Stimulated activated CD4-positive, alpha-beta T cell treated with anti-CD3 and anti-CD28 coated beads, Interleukin-2, amount 100 ng/mL, for 4 hours (primary cell): ENCODE measurements at regions not wholly inside any gene's neighbourhood (a gene's known extent, or its start where the extent isn't known, plus 50 kb on each side); places are given as distances from the start of the nearest gene placed in this dataset.

ENCODE experiments used
- DNase-seq: peaks from one replicate; pipeline ENCODE4 v3.0.0-alpha.2; 2020; ENCODE audit warnings: low read depth

DNA sequence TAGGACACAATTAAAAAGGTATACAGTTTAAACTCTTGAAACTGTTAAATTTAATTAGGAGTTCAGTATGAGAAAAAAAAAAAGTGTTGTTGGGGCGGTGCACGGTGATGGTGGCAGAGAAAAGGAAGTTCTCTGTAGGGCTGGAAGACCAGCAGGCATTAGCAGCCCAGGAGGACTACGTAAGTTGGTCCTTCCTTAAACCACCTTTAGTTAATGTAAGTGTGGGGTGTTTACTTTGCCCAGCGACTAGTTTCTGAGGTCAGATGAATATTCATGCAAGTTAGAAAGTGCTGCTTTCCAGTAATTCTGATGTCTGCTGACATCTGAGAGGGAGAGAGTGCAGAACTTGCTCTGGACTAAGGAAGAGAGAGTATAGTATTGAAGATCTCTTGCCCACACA lies 54.9 kb downstream of the NKX2-1 start:
- DNase-seq = no peak

DNA sequence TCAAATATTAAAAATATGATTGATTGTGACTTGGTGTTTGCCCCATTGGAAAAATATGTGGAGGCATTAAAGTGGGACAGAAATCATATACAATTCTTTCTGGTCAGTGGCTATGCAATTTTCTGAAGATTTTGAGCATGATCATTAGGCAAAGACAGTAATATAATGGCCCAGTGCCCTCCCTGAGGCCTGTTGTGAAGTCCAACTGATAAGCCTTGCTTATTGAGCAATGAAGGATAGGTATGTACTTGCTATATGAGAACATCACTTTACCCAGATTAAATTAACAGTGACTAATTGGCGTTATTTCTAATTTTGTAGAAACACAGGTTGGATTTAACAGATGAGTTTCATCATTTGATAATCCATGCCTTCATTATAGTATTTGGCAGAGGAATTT lies 57.1 kb downstream of the NKX2-1 start:
- DNase-seq = no peak

DNA sequence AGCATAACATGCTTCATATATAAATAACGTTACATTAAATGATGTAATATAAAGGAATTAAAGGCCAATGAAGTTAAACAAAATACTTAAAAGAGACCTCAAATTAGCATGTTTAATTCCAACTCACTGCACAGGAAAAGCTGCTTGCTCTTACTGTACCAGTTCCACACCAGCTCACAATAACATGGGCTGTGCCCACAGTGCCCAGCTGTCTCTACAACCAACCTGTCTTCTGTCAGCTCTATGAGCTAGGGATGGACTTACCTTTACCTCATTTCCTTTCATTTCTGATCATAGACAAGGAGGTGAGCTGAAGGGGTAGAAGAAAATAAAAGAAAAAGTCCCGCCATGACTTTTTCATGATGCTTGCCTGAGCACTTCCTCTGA lies 64.8 kb downstream of the NKX2-1 start:
- no peak for DNase-seq

DNA sequence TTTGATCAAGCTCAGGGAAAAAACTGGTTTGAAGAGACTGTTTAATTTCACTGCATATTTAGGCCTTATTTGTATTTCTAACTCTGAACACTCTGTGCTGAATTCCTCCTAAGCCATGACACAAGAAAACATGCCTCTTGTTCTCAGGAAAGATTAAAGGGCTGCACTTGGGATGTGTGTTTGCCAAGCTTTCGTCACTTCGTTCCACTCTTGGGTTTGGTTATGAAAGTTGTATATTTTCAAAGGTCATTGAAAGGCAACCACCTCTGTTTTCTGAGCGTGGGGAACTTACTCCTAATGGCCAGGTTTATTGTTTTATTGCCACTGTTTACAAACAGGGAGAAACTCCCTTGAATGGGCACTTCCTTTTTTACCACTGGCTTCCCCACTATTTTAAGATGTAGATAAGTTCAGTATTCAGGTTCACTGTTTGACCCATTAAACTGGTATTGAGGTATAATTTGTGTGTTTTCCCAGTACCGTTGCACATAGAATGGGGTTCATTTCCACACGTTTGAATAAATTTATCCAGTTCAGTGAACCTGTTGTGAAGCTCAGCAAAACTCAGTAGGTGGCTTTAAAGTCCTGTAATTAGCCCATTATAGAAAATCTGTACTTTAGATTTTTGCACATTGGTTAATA lies 65.3 kb downstream of the NKX2-1 start:
- no peak for DNase-seq

DNA sequence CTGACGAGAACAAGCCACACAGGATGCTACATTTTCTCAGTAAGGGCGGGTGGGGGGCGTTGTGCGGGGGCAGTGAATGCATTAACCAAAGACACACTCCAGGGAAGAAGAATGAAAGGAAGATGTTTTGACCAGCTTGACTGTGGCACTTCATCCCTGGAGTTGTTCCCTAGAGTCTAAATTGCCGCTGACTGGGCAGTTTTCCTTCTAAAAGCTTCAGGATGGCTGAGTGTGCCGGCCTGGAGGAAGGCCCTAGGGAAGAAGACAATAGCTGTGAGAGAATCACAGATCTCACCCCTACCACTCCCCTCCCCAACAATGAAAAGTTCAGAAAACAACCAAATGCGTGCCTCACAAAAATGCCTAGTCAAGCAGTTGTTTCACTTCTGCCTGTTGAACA lies 67.2 kb downstream of the NKX2-1 start:
- DNase-seq = no peak

GRCh38 chr14:36451310-36452065 lies 68.5 kb downstream of the NKX2-1 start:
- DNase-seq = no peak

- no peak for DNase-seq
These were observed 69.5 kb downstream of the NKX2-1 start for GRCh38 chr14:36450550-36450949.

DNA sequence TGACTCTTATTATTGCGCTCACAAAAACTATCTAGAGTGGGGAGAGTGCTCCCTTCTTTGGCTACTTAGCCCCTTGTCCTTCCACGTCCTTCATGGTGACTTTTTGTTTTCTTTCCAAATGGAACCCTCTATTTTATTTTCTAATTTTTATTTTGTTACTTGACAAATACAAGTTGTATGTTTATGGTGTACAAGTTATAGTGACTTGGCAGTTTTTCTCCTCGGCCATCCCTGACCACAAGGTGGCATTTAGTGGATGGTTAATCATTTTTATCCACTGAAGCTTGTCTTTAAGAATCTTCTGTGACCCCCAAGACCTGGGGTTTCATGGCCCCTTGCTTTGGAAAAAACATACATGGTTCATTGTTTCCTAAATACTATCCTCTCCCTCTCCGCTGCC lies 70.1 kb downstream of the NKX2-1 start:
- DNase-seq = no peak

GRCh38 chr14:36443374-36443773 lies 76.7 kb downstream of the NKX2-1 start:
- no peak for DNase-seq

DNA sequence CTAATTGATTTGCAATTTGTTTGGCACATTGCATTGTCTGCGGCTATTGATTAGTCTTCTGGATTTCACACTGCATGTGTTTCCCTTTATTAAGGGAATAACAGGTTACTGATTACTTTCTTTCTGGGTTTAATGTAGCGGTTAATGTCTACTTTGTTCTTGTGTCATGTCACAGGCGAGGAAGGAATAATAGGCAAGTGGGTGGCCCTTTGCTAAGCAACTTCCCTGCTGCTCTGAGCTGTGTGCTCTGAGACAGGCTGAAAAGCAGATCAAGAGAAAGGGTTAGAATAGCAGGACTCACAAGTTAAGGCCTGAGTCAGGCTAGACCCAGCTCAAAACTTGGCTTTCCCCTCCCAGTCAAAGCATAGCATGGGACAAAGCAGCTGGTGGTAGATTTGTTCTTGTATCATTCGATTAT lies 77.2 kb downstream of the NKX2-1 start:
- no peak for DNase-seq

GRCh38 chr14:36441283-36441682 lies 78.7 kb downstream of the NKX2-1 start:
- DNase-seq = no peak

GRCh38 chr14:36439766-36440165 lies 80.3 kb downstream of the NKX2-1 start:
- DNase-seq = no peak

DNA sequence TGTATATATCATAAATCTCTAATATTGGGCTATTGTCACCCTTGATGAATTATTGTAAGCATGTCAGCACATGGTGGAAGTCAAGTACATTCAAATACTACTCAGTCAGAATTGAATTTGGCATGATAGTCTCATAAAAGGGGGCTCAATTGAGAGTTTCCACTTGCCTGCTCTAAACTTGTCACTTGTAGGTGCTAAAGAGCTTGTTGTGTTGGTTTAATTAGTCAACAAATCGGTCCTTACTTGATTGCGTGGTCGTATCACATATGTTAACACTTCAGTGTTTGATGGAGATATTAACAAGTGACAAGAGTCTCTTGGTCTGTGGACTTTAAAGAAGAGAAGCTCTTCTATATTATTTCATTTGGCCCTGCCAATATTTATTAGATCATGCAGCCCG lies 81.1 kb downstream of the NKX2-1 start:
- DNase-seq = no peak

DNA sequence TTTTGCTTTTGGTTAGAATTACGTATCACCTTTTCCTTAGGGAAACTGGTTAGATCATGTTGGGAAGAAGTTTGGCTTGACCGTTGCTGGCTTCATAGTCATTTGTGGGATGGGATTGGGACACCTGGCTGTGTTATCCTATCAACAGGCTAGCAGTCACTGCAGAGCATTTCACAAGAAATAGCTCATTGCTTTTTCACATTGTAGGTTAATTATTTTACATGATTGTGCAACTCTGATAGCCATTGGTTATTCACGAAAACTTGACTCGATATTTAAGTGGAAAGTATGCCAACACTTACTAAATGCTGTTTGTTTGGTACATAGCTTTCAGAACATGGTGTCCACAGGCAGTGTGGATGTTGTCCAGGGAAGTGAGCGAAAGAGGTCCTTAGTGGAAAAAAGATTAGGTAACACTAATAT lies 89.4 kb downstream of the NKX2-1 start:
- DNase-seq = no peak

- no peak for DNase-seq
These were observed 89.9 kb downstream of the NKX2-1 start for GRCh38 chr14:36430169-36430568.

DNA sequence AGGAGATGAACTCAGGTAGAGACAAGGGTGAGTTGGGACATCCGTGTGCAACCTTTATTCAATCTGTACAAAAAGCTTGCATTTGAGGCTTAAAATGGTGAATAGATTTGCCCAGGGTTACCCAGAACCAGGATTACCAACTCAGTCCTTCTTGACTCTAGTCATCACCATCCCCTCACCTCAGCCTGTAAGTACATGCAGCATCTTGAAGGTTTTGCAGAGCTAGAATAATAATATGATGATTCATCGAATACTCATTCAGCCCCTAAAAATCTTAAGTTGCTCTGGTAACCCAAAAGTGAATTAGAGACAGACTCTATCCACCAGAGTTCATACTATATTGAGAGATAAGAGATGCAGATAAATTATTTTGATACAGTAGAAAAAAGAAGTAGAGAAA lies 90.3 kb downstream of the NKX2-1 start:
- DNase-seq = no peak

DNA sequence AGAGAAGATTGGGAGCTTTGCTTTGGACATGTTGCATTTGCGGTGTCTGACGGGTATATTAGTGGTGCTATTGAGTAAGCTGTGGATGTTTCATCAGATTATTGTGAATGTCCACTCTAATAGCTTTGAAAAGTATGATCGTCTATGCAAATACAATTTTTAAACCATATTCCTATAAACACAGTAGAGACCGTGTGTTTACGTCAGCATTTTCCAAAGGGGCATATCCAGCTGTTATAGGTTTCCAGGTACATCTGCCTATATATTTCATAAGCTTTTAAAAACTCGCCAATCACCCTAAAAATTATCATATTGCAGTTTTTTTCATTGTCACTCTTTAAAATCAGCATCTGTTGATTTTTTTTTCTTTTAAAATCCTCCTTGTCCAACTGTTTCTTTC lies 91.7 kb downstream of the NKX2-1 start:
- no peak for DNase-seq

GRCh38 chr14:36426836-36427235 lies 93.2 kb downstream of the NKX2-1 start:
- DNase-seq = no peak

DNA sequence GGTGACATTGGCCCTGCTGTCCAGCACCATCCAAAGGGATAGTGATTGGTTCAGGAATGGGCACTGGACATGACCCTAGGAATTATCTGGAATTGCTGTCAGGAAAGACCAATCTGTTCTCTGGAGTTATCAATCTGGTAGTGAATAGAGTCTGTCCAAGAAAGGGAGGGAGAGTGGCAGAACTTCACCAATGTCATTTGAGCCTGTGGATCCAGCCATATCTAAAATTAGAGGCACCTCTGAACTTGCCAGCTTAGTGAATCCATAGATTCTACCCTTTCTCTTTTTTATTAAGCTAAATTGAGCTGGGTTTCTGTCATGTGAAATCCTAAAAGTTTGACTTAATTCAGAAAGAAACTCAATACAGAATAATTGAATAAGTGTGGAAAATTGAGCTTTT lies 93.9 kb downstream of the NKX2-1 start:
- DNase-seq = no peak

- DNase-seq = no peak
These were observed 95.4 kb downstream of the NKX2-1 start for GRCh38 chr14:36424478-36425102.

DNA sequence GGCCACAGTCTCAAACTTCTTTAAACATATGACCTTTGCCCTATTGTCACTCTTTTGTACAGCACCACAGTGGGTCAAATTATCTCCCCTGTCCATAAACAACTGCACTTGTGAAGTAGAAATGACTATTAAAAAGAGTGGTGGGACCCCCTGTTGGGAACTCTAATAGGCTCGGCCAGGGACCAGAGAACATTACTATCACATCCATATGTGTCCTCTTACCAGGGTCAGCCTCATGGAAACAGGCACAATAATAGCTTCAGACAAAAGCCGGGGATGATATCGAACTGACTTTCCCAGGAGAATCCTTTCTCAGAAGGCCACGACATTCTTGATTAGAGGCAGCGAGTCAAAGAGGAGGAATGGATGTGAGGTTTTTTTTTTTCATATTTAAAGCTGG lies 96.6 kb downstream of the NKX2-1 start:
- DNase-seq = no peak

DNA sequence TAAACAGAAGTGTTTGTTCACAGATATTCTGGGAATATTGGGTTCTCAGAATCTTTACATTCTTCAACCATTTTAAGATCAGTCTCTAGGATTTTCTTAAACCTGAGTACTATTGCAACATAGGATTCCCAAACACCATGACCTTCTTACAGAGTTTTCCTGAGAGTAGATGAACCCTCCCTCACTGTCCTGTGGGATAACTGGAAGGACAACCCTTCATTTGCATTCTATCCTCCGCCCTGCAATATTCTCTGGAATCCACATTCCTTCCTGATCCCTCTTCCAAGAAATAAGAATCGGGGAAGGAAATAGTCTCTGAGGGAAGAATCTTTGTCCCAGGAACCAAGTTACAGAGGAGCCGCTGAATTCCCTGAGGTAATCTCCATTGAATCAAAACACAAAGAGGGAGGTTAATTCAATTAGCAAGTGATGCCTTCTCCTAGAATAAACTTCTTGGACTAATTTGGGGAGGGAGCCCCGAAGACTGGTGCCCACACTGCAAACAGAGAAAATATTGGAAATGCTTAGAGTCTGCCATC lies 99.8 kb upstream of the MBIP start:
- no peak for DNase-seq

- no peak for DNase-seq
These were observed 98.5 kb upstream of the MBIP start for GRCh38 chr14:36418937-36419336.
